Type B pancreatic cell (in vitro differentiated cells): ENCODE measurements at regions not wholly inside any gene's neighbourhood (a gene's known extent, or its start where the extent isn't known, plus 50 kb on each side); places are given as distances from the start of the nearest gene placed in this dataset.

ENCODE experiments used
- DNase-seq: peaks from one replicate; pipeline ENCODE4 v3.0.0; 2021; ENCODE audit warnings: mixed read lengths; ENCODE audit not compliant: unreplicated experiment; ENCODE audit errors: extremely low spot score
- H3K27ac Mint-ChIP-seq: 2 replicates; pipeline ENCODE4 v1.8.0; 2021; ENCODE audit warnings: mild to moderate bottlenecking, mixed read lengths
- H3K27me3 Mint-ChIP-seq: 2 replicates; pipeline ENCODE4 v1.8.0; 2021; ENCODE audit warnings: mixed read lengths
- H3K36me3 Mint-ChIP-seq: 2 replicates; pipeline ENCODE4 v1.8.0; 2021; ENCODE audit warnings: mixed read lengths
- H3K4me1 Mint-ChIP-seq: one replicate; pipeline ENCODE4 v1.8.0; 2021; ENCODE audit warnings: mixed read lengths; ENCODE audit not compliant: unreplicated experiment
- H3K4me3 Mint-ChIP-seq: 2 replicates; pipeline ENCODE4 v1.8.0; 2021; ENCODE audit warnings: mild to moderate bottlenecking, mixed read lengths
- H3K9me3 Mint-ChIP-seq: 2 replicates; pipeline ENCODE4 v1.8.0; 2021; ENCODE audit warnings: mixed read lengths
- TF ChIP-seq, protein P1 (sequence below): fragments of 200-600 bp; sonication (generic); conservative IDR thresholded peaks from 2 replicates; pipeline ENCODE4 v1.5.0; 2021; ENCODE audit warnings: antibody characterized with exemption, mild to moderate bottlenecking

DNA sequence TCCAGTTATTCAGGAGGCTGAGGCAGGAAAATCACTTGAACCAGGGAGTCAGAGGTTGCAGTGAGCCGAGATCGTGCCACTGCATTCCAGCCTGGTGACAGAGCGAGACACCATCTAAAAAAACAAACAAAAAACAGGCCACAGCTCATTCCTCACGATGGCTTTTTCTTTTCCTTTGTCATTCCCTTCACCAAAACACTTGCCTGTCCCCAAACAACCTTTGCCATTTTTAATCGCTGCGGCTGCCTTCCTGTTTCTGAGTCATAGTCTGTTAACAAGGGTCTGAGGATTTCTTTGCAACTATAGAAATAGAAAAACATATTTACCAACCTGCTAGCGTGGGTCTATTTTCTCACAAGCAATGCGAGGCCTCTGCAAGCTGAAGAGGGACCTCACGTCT lies 123.0 kb upstream of the FSTL4 start:
- Mint-ChIP-seq H3K4me3 (no peak overlapping the region), H3K36me3 (no peaks in the 10 kb centered on the region), H3K27ac (no peak overlapping the region), H3K4me1 (no peaks in the 10 kb centered on the region), H3K9me3 (peaks cover 13% of the 10 kb centered on the region), H3K27me3 (no peaks in the 10 kb centered on the region)
- TF ChIP-seq, protein P1, sequence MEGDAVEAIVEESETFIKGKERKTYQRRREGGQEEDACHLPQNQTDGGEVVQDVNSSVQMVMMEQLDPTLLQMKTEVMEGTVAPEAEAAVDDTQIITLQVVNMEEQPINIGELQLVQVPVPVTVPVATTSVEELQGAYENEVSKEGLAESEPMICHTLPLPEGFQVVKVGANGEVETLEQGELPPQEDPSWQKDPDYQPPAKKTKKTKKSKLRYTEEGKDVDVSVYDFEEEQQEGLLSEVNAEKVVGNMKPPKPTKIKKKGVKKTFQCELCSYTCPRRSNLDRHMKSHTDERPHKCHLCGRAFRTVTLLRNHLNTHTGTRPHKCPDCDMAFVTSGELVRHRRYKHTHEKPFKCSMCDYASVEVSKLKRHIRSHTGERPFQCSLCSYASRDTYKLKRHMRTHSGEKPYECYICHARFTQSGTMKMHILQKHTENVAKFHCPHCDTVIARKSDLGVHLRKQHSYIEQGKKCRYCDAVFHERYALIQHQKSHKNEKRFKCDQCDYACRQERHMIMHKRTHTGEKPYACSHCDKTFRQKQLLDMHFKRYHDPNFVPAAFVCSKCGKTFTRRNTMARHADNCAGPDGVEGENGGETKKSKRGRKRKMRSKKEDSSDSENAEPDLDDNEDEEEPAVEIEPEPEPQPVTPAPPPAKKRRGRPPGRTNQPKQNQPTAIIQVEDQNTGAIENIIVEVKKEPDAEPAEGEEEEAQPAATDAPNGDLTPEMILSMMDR = no peak
- no peak for DNase-seq

DNA sequence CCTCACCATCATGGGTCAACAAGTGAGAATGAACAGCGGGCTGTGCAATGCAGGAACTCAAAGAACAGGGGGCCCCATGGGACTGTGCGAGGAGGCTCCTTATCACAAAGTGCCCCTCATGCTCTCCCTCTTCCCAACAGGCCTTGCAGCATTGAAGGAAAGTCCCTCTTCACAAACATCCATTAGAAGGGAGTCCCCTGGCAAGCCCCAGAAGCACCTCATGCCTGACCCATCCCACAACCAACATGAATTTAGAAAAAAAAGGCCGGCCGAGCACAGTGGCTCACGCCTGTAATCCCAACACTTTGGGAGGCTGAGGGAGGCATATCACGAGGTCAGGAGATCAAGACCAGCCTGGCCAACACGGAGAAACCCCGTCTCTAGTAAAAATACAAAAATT lies 122.6 kb upstream of the FSTL4 start:
- TF ChIP-seq, protein P1 = no peak
- H3K36me3 Mint-ChIP-seq = no peaks in the 10 kb centered on the region
- no peaks in the 10 kb centered on the region for H3K4me1 Mint-ChIP-seq
- no peaks in the 10 kb centered on the region for H3K27me3 Mint-ChIP-seq
- DNase-seq = peak; percentile 22
- H3K4me3 Mint-ChIP-seq = no peak overlapping the region
- no peak overlapping the region for H3K27ac Mint-ChIP-seq
- H3K9me3 Mint-ChIP-seq = peaks cover 14% of the 10 kb centered on the region

DNA sequence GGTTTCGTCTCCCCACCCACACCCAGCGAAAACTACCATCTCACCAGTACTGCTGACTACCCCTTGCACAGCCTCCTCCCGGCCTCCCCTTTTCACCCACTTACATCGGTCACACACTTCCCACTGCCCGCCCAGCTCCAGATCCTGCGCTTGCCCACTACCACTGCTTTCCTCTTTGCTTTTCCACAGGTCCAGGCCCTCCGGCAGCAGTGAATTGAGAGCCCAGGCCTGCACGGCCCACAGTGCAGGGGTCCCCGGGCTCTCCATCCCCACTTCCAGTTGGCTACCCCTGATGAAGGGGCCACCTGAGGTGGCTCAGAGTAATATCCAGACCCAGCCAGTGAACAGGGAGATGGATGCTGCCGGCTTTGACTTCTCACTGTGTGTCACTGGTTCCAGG lies 120.2 kb upstream of the FSTL4 start:
- peaks cover 4% of the 10 kb centered on the region for H3K4me1 Mint-ChIP-seq
- no peak overlapping the region for H3K27ac Mint-ChIP-seq
- no peak overlapping the region for H3K4me3 Mint-ChIP-seq

DNA sequence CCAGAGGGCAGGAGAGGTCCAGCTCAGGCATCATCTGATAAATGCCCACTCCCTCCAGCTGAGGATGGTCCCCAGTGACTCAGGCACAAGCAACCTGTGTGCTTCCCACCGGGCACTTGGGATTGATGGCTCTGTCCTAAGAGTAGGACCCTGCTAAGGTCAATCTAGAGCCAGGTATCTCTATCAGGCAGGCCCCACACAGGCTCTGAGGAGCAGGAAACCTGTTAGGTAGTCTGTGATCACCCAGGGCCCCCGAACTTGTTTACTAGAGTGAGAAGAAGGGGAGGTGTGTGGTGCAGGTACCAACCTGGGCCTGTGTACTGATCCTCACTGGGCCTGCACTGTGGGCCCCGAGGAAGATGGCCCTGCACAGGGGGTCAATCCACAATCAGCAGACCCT lies 119.6 kb upstream of the FSTL4 start:
- Mint-ChIP-seq H3K36me3 (no peaks in the 10 kb centered on the region), H3K4me3 (no peak overlapping the region), H3K27ac (no peak overlapping the region), H3K9me3 (peaks cover 21% of the 10 kb centered on the region), H3K4me1 (peaks cover 4% of the 10 kb centered on the region), H3K27me3 (no peaks in the 10 kb centered on the region)
- TF ChIP-seq, protein P1 = no peak
- DNase-seq = peak; percentile 31

More for the DNA sequence above, 120.2 kb upstream of the FSTL4 start:
- no peaks in the 10 kb centered on the region for H3K36me3 Mint-ChIP-seq
- TF ChIP-seq, protein P1 = no peak
- DNase-seq = peak; percentile 52
- no peaks in the 10 kb centered on the region for H3K27me3 Mint-ChIP-seq
- H3K9me3 Mint-ChIP-seq = peaks cover 21% of the 10 kb centered on the region

DNA sequence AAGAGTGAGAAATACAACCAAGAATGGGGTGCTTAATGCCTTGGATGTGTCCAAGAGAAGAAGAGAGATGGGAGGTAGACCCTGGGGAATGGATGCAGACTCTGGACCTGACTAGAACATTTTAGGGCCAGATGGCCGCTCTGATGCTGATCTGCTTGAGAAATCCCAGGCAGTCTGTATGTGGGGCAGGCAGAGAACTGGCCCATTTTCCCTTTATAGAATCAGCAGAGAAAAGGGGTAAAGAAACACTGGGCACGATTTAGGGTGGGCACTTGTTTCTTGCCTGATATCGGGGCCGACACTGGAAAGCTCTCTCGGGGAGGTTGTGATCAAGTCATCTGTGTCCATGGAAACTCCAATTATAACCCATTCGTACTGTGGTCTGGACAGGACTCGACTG lies 118.5 kb upstream of the FSTL4 start:
- peaks cover 2% of the 10 kb centered on the region for H3K27me3 Mint-ChIP-seq
- no peak overlapping the region for H3K4me3 Mint-ChIP-seq
- H3K27ac Mint-ChIP-seq = no peak overlapping the region
- peaks cover 21% of the 10 kb centered on the region for H3K9me3 Mint-ChIP-seq
- peaks cover 4% of the 10 kb centered on the region for H3K4me1 Mint-ChIP-seq
- DNase-seq = peak; percentile 20
- TF ChIP-seq, protein P1 = no peak
- no peaks in the 10 kb centered on the region for H3K36me3 Mint-ChIP-seq

DNA sequence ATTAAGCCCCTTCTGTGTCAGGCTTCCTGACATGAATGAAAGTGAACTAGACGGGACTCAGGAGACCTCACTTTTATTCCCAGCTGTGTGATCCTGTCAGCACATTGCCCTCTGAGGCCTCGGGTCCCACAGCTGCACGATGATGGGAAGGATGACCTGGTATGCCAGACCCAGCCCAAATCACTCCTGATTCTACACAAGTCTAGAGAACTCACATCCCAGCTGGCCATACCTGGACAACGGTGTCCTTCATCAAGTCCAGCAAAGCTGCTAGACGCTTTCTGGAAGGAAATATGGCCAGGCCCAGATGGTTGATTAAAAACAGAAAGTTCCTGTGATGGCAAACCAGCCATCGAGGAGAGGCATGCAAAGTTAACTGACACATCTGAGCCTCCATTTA lies 118.0 kb upstream of the FSTL4 start:
- Mint-ChIP-seq H3K27ac (no peak overlapping the region), H3K27me3 (peaks cover 2% of the 10 kb centered on the region)

More for the DNA sequence above, 118.0 kb upstream of the FSTL4 start:
- Mint-ChIP-seq H3K9me3 (peaks cover 21% of the 10 kb centered on the region), H3K4me3 (no peak overlapping the region), H3K4me1 (peaks cover 4% of the 10 kb centered on the region), H3K36me3 (no peaks in the 10 kb centered on the region)
- no peak for DNase-seq
- TF ChIP-seq, protein P1 = no peak
